ENCODE measurements at regions not wholly inside any gene's neighbourhood (a gene's known extent, or its start where the extent isn't known, plus 50 kb on each side); places are given as distances from the start of the nearest gene placed in this dataset.

DNA sequence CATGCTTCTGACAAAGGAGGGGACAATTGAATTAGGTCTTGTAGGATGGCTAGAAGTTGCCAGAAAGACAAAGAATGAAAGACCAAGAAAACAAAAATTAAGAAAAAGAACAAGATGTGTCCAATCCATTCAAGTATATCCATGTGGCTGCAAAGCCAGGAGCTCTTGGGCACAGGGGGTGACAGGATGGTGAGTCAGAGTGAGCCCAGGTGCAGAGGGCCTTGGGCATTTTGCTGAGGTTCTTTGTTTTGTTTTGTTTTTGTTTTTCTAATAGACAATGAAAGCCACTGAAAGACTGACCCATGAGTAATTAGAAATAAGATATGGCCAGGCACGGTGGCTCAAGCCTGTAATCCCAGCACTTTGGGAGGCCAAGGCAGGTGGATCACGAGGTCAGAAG is 104.6 kb upstream of the KLHL29 start:
- TF ChIP-seq, protein P1, sequence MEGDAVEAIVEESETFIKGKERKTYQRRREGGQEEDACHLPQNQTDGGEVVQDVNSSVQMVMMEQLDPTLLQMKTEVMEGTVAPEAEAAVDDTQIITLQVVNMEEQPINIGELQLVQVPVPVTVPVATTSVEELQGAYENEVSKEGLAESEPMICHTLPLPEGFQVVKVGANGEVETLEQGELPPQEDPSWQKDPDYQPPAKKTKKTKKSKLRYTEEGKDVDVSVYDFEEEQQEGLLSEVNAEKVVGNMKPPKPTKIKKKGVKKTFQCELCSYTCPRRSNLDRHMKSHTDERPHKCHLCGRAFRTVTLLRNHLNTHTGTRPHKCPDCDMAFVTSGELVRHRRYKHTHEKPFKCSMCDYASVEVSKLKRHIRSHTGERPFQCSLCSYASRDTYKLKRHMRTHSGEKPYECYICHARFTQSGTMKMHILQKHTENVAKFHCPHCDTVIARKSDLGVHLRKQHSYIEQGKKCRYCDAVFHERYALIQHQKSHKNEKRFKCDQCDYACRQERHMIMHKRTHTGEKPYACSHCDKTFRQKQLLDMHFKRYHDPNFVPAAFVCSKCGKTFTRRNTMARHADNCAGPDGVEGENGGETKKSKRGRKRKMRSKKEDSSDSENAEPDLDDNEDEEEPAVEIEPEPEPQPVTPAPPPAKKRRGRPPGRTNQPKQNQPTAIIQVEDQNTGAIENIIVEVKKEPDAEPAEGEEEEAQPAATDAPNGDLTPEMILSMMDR (IDR thresholded peaks at IDR 0.05): no peak

DNA sequence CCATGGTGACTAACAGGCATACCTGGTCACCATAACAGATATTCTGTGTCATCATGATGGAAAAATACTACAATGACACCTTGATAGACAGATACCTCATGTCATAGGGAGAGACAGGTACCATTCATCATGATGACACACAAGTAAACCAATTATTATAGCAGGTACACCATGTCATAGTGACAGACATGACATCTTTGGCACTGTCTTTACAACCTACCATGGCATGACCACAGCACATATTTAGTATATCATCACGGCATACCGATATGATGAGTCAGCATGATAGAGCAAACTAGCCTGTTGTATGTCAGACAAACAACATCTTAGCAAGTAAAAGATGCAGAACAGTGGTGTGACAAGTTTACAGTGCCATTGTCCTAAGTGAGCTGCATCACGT is 101.3 kb upstream of the KLHL29 start:
- intact Hi-C loops (cut with DNase I): no loop called here
- TF ChIP-seq, protein P1 (IDR thresholded peaks at IDR 0.05): no peak
- H3K36me3 ChIP-seq: no peaks in the 10 kb centered on the region
- FAIRE-seq: no peak
- no peaks in the 10 kb centered on the region for H3K4me1 ChIP-seq
- H3K9me3 ChIP-seq: no peaks in the 10 kb centered on the region
- 51 to 73% methylated on average over 3 of the region's 3 CpGs for WGBS, 2 donors
- H3K4me3 ChIP-seq: no peak overlapping the region
- ATAC-seq: no peak
- H3K27ac ChIP-seq: no peak overlapping the region
- H3K27me3 ChIP-seq: no peaks in the 10 kb centered on the region
- DNase-seq: no peak

More for the DNA sequence above, 104.6 kb upstream of the KLHL29 start:
- Histone ChIP-seq H3K36me3 (no peaks in the 10 kb centered on the region), H3K9me3 (no peaks in the 10 kb centered on the region), H3K27me3 (no peaks in the 10 kb centered on the region), H3K4me3 (no peak overlapping the region), H3K27ac (no peak overlapping the region), H3K4me1 (no peaks in the 10 kb centered on the region)
- no peak for DNase-seq
- WGBS, 2 donors: 80 to 85% methylated on average over 2 of the region's 2 CpGs
- FAIRE-seq: no peak
- intact Hi-C loops (cut with DNase I): no loop called here
- no peak for ATAC-seq

DNA sequence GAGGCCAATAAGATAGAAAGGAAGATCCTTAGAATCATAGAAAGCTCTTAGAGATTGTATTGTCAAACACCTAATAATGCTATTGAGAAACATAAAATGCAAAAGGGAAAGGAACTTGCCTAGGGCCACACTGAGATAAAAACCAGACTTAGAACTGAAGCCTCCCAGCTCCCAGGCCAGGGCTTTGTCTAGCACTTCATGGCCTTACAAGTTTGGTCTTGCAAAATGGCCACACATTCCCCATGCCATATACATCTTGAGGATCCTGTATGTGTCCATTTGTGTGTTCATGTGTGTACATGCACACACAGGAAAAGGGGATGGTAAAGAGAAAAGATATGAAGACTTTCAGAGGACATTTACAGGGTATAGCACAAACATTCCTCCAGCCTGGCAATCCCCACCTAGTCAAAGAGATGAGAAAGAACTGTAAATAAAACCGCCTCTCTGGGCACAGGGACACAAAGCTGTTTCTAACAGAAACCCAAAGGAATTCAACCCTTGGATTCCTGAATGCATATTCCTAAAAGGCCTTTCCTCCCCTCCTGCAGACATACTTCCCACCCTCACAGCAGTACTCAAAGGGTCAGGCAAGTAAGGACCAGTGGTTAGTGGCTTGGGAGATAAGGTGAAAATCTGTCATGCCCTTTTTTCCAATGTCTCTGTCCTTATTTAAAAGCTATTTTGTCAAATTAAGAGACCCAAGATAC is 99.7 kb upstream of the KLHL29 start:
- WGBS, 2 donors: 60 to 67% methylated on average over 1 of the region's 1 CpG
- Histone ChIP-seq H3K4me1 (no peaks in the 10 kb centered on the region), H3K4me3 (no peak overlapping the region), H3K27me3 (no peaks in the 10 kb centered on the region), H3K27ac (no peak overlapping the region), H3K36me3 (no peaks in the 10 kb centered on the region), H3K9me3 (no peaks in the 10 kb centered on the region)
- FAIRE-seq (no peak), DNase-seq (no peak), ATAC-seq (no peak)
- intact Hi-C loops (cut with DNase I): no loop called here
- TF ChIP-seq, protein P1 (IDR thresholded peaks at IDR 0.05): no peak

DNA sequence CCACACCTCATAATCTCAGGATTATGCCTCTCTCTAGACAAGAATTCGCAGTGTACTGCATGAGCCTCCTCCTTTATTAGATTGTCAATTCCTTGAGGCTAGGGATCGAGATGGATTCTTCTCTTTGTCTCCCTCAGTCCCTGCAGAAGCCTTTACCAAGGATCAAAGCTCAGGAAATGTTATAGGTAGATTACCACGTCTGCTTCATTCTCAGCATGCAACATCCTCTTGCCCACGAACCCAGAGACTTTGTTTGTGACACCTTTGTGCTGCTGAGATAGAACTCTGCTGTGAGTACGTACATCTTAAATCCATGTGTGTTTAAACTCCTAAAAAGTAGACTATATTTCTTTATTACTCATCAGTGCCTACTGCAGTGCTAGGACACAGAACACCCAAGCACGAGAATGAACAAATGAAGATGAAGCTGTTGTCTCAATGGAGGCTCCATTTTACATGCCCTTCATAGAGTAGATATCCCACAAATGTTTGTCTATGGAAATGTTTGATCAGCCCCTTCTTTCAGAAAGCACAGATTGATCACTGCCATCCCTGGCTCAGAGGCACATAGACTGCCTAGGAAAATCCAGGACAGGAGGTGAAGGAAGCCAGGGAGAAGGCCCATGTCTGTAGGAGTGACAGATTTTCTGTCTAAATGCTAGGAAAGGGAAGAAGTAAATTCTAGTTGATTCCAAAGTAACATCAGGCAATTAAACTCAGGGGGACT is 98.8 kb upstream of the KLHL29 start:
- Histone ChIP-seq H3K27ac (no peak overlapping the region), H3K36me3 (no peaks in the 10 kb centered on the region), H3K4me3 (no peak overlapping the region), H3K9me3 (no peaks in the 10 kb centered on the region), H3K4me1 (no peaks in the 10 kb centered on the region), H3K27me3 (no peaks in the 10 kb centered on the region)
- 61 to 66% methylated on average over 6 of the region's 6 CpGs for WGBS, 2 donors
- intact Hi-C loops (cut with DNase I): no loop called here
- ATAC-seq (no peak), FAIRE-seq (no peak), DNase-seq (no peak)
- TF ChIP-seq, protein P1 (IDR thresholded peaks at IDR 0.05): no peak

Data from pancreas (tissue), 10 donors.